IPS-20b (cell line): ENCODE measurements at regions not wholly inside any gene's neighbourhood (a gene's known extent, or its start where the extent isn't known, plus 50 kb on each side); places are given as distances from the start of the nearest gene placed in this dataset.
"Not testable (repeated sequence)": the region's sequence is repeated elsewhere in the genome, so short reads cannot be mapped to it uniquely, and the experiment has no call there.

Experiments used
- H3K27ac ChIP-seq: one replicate; pipeline ENCODE4 v1.5.1; 2013; ENCODE audit warnings: low read length
- H3K27me3 ChIP-seq: 2 replicates; pipeline ENCODE4 v1.6.1; 2013; ENCODE audit warnings: mild to moderate bottlenecking, low read length, inconsistent platforms; ENCODE audit not compliant: insufficient read depth
- H3K36me3 ChIP-seq: 2 replicates; pipeline ENCODE4 v1.6.1; 2013; ENCODE audit warnings: low read depth, mild to moderate bottlenecking, inconsistent platforms, low read length, moderate library complexity; ENCODE audit not compliant: insufficient read depth
- H3K4me1 ChIP-seq: 2 replicates; pipeline ENCODE4 v1.6.1; 2013; ENCODE audit warnings: mild to moderate bottlenecking, control low read depth, inconsistent platforms, low read length, moderate library complexity; ENCODE audit not compliant: insufficient read depth
- H3K4me3 ChIP-seq: 2 replicates; pipeline ENCODE4 v1.5.1; 2013; ENCODE audit warnings: mild to moderate bottlenecking, low read length, inconsistent platforms
- H3K9ac ChIP-seq: 2 replicates; pipeline ENCODE4 v1.6.1; 2013; ENCODE audit warnings: low read depth, mild to moderate bottlenecking, inconsistent platforms, low read length, moderate library complexity
- H3K9me3 ChIP-seq: 2 replicates; pipeline ENCODE4 v1.6.1; 2013; ENCODE audit warnings: mild to moderate bottlenecking, low read depth, low read length, inconsistent platforms; ENCODE audit not compliant: insufficient read depth

DNA sequence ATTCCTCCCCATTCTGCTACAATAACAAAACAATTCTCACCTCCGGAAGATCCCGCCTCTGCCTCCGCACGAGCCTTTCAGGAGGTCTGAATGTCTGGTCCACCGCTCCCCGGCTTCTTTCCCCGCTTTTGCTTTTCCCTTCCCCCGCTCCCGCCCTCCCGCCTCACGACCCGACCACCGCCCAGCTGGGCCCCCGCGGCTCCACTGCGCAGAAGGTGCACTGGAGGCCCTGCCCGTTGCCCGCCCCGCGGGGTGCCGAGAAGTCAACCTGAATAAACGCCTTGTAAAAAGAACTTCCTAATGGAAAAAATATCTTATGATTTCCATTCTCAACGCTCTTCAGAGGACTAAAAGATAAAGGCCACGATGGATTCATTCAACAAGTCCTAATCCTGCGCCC lies 93.8 kb upstream of the NBPF11 start:
- not testable (repeated sequence) for H3K27me3 ChIP-seq, H3K9me3 ChIP-seq, H3K36me3 ChIP-seq, H3K9ac ChIP-seq, H3K27ac ChIP-seq, H3K4me3 ChIP-seq, H3K4me1 ChIP-seq

DNA sequence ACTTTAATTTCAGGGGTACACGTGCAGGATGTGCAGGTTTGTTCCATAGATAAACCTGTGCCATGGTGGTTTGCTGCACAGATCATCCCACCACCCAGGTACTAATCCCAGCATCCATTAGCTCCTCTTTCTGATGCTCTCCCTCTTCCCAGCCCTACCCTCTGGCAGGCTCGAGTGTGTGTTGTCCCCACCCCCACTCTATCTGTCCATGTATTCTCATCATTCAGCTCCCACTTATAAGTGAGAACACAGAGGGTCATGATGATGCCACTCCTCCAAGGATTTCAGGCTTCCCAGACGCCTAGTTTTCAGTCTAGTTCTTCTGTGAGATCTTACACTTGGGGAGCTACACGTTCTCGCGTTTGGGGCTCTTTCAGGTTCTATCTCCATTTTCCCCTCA lies 93.4 kb upstream of the NBPF11 start:
- not testable (repeated sequence) for H3K4me1 ChIP-seq, H3K4me3 ChIP-seq, H3K9ac ChIP-seq, H3K27me3 ChIP-seq, H3K27ac ChIP-seq, H3K36me3 ChIP-seq, H3K9me3 ChIP-seq

DNA sequence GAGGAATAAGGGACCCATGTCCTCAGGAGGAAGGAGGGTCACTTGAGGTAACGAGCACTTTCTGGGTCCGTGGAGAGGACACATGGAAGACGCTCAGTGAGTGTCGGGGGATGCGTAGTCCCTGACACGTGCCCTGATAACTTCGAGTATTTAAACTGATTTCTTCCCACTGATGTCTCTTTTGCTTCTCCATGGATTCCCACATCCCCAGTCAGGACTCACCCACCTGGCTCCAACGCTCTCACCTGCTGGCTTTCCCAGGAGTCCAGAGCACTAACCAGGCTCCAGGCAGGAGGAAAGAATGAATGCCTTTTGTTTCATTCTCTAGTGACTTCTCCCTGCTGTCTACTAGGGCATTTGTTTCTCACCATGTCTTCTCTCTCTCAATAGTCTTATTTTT lies 81.2 kb upstream of the NBPF11 start:
- H3K27ac ChIP-seq, H3K4me1 ChIP-seq, H3K4me3 ChIP-seq, H3K36me3 ChIP-seq, H3K9ac ChIP-seq, H3K27me3 ChIP-seq, H3K9me3 ChIP-seq: not testable (repeated sequence)

DNA sequence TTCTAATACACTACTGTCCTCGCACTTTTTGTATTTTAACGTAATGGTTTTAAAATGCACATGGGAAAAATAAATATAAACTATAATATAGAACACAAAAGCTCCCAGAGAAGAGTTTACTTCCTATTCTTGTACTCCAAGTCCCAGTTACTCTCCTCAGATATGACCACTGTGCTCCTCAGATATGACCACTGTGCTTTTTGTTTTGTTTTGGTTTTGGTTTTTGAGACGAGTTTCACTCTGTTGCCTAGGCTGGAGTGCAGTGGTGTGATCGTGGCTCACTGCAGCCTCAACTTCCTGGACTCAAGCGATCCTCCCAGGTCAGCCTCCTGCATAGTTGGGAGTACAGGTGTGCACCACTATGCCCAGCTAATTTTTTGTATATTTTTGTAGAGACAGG lies 76.8 kb upstream of the NBPF11 start:
- not testable (repeated sequence) for H3K36me3 ChIP-seq, H3K4me1 ChIP-seq, H3K9me3 ChIP-seq, H3K27ac ChIP-seq, H3K9ac ChIP-seq, H3K27me3 ChIP-seq, H3K4me3 ChIP-seq

DNA sequence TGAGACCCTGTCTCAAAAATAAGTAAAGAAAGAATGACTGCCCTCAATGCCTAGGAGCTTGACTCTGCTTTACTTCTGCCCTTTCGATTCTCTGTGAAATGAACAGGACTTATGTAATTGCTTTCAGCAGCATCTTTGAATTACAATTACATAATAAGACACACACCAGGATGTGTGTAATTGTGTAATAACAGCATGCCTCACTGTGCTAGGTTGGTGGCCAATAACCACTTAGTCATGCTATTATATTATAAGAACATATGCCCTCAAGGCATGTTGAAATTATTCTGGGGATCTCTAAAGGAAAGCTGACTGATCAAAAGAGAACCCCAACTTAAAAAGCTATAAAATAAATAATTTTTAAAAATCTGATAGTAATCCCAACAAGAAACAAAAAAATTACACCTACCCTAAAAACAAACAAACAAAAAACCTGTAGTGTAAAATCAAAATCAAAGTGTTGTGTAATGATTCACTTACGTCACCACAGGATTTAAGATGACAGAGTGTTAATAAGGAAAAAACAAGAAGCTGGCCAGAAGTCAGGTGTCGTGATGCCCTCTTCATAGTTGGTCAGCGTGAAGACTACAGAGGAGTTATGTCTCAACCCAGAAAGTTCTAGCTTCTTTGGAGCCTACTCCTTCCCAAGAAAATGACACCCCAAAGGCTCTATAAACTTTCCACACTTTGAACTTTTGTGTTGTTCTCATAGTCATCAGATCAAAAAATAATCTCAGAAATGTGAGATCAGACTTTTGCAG lies 70.5 kb upstream of the NBPF11 start:
- not testable (repeated sequence) for H3K27ac ChIP-seq, H3K36me3 ChIP-seq, H3K9me3 ChIP-seq, H3K27me3 ChIP-seq, H3K4me1 ChIP-seq, H3K9ac ChIP-seq, H3K4me3 ChIP-seq

- not testable (repeated sequence) for H3K9me3 ChIP-seq, H3K4me3 ChIP-seq, H3K9ac ChIP-seq, H3K4me1 ChIP-seq, H3K36me3 ChIP-seq, H3K27me3 ChIP-seq, H3K27ac ChIP-seq
These were observed 69.5 kb upstream of the NBPF11 start for GRCh38 chr1:148221593-148221992.

DNA sequence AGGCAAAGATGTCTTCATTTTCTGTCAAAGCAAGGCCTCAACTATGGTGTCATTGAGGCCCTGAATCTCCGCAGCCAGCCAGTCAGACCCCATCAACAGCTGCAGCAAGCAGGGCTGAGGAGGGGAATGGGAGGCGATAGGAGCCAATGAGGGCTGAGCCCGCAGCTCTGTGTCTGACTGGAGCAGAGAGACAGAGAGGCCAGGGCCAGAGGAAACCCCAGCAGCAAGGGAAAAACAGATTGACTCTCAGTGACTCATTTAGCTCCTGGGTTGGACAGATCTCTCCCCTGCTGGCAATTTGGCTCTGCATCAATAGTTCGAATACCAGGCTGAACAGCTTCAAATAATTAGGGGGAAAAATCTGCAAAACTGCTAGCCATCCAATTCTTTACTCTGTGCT lies 67.1 kb upstream of the NBPF11 start:
- H3K27me3 ChIP-seq, H3K9ac ChIP-seq, H3K27ac ChIP-seq, H3K4me3 ChIP-seq, H3K36me3 ChIP-seq, H3K9me3 ChIP-seq, H3K4me1 ChIP-seq: not testable (repeated sequence)

DNA sequence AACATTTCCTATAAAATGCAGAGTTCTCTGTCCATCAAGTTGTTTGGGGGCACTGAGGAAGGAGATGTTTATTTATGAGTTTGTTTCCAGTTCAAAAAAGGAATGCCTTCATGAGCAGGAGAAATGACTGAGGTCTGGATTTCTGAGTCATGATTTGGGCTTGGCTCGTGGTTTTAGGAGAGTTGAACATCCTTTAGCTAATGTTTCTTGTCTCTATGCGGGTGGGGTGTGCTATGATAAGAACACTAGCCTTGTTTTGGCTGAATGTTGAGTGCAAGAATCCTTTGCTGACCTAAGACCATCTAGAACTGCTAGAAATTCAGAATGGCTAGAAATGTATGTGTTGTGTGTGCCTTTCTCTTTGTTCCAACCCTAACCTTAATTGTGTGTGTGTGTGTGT lies 59.1 kb upstream of the NBPF11 start:
- H3K27me3 ChIP-seq, H3K36me3 ChIP-seq, H3K4me3 ChIP-seq: not testable (repeated sequence)

DNA sequence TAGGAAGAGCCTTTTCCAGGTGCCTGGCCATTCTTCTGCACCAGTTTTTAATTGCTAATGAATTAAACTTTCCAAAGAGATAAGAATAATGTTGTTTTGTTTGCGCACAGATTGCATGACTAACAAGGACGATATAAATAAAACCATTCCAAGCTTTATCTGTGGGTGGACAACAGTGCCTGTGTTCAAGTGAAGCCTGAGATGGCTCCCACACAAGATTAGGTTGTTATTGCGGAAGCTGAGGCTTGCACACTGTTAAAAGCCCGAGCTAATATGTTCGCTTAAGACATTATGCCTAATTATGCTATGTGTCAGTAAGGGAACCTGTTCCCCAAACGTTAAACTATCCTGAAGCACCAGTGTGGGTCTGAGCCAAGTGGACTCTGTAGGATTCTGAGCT lies 58.5 kb upstream of the NBPF11 start:
- not testable (repeated sequence) for H3K9me3 ChIP-seq, H3K27me3 ChIP-seq, H3K9ac ChIP-seq, H3K36me3 ChIP-seq, H3K27ac ChIP-seq, H3K4me3 ChIP-seq, H3K4me1 ChIP-seq

More for the DNA sequence above, 59.1 kb upstream of the NBPF11 start:
- not testable (repeated sequence) for H3K27ac ChIP-seq, H3K4me1 ChIP-seq, H3K9ac ChIP-seq, H3K9me3 ChIP-seq

DNA sequence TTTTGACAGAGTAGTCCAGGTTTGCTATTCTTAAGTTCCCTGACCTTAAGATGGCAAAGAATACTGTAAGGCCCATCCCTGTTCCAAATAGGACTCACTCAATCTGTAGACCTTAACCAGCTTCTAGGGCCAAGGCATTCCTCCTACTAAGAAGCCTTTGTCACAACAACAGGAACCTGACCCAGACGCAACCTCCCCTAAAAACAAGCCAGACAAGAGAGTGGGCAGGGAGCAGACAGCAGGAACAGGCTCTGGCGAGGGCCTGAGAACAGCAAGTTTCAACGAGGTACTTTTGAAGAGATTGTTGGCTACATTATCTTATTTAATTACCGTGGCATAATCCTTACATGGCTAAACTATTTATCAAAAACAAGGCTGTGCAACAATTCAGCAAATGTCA lies 58.1 kb upstream of the NBPF11 start:
- not testable (repeated sequence) for H3K27ac ChIP-seq, H3K27me3 ChIP-seq, H3K4me3 ChIP-seq, H3K4me1 ChIP-seq, H3K36me3 ChIP-seq, H3K9ac ChIP-seq, H3K9me3 ChIP-seq

- not testable (repeated sequence) for H3K9me3 ChIP-seq, H3K36me3 ChIP-seq, H3K27me3 ChIP-seq, H3K4me1 ChIP-seq, H3K9ac ChIP-seq, H3K4me3 ChIP-seq, H3K27ac ChIP-seq
These were observed 49.9 kb upstream of the NBPF11 start for GRCh38 chr1:148202013-148202412.
